D721Med (cell line): ENCODE measurements at regions not wholly inside any gene's neighbourhood (a gene's known extent, or its start where the extent isn't known, plus 50 kb on each side); places are given as distances from the start of the nearest gene placed in this dataset.
A peak's percentile ranks its signal among the peaks of the same experiment; 100 is the strongest.

Source experiments
- DNase-seq: peaks from one replicate; pipeline ENCODE4 v3.0.0; 2011; ENCODE audit warnings: low spot score; ENCODE audit not compliant: insufficient read length
- FAIRE-seq: peaks from 2 replicates; lab custom pipeline; 2011; peaks lifted over from hg19 to GRCh38; lab: Jason Lieb, UNC
- CTCF ChIP-seq: IDR thresholded peaks from 2 replicates; pipeline ENCODE4 v1.5.1; 2012; ENCODE audit warnings: mild to moderate bottlenecking, control low read depth; ENCODE audit not compliant: insufficient read depth; ENCODE audit errors: missing control alignments

DNA sequence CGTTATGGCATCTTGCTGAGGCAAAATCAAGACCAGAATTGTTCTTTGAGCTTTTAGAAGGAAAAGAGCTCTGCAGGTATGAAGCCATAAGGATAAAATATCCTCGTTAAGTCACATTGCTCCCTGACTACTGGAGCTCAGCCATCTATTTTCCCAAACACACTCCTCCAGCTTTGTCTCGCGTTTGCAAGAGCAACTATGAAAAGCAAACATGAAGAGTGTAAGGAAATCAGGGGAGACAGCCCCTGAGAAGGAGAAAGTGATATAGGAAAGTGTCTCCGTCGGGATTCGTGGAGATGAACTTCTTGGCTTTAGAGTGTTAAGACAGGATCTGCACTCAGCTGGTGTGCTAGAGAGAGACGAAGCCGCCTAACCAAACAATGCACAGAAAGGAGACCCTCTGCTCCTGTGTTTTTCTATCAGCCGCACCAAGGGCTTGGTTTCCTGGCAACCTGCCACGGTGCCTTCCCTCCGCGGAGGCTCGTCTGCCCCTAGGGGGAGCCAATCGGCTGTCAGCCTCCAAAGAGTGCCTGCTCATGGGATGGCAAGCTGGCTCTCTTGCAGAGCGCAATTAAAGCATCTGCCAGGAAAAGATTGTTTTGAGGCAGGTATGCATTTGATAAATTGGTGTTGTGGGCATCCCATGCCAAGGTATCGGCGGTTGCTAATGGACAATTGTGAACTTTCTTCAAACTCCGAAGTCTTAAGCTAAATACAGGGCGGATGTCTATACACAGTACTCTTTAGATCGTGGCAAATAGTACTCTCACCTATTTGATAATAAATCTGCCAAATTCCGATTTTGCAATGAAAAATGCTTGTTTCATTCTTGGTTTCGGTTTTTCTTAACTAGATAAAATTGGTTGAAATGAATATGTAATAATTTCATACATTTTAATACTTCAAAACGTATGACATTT, 603.2 kb downstream of the RNF144B start:
- peak; percentile 24 for TF ChIP-seq CTCF
- no peak for FAIRE-seq
- DNase-seq = no peak

DNA sequence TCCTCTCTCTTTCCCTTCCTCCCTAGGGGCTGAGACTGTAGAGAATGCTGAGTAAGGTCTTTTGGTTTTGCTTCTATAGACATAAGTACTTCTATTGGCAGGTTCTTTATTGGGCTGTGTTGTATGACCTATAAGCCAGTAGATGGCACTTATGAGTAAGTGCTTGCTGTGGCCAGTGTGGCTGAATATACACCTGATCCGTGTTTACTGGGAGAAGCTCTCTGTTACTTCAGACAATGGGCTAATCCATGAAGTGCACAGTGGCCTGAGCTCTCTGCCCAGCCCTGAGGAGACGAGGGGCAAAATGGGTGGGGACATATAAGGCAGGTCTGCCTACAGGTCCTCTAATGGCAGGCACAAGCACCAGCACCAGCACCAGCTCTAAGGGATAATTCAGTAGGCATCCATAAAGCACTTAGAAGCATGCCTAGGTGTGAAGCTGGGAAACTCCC, 610.3 kb downstream of the RNF144B start:
- FAIRE-seq (no peak), DNase-seq (no peak)
- TF ChIP-seq CTCF = peak; percentile 47

- no peak for FAIRE-seq
- no peak for TF ChIP-seq CTCF
- no peak for DNase-seq
Observed at GRCh38 chr6:19002976-19003560, 615.9 kb downstream of the RNF144B start.

GRCh38 chr6:19004176-19004575, 617.0 kb downstream of the RNF144B start:
- TF ChIP-seq CTCF = no peak
- no peak for FAIRE-seq
- DNase-seq = no peak

- no peak for FAIRE-seq
Observed at GRCh38 chr6:19009769-19010168, 622.6 kb downstream of the RNF144B start.

DNA sequence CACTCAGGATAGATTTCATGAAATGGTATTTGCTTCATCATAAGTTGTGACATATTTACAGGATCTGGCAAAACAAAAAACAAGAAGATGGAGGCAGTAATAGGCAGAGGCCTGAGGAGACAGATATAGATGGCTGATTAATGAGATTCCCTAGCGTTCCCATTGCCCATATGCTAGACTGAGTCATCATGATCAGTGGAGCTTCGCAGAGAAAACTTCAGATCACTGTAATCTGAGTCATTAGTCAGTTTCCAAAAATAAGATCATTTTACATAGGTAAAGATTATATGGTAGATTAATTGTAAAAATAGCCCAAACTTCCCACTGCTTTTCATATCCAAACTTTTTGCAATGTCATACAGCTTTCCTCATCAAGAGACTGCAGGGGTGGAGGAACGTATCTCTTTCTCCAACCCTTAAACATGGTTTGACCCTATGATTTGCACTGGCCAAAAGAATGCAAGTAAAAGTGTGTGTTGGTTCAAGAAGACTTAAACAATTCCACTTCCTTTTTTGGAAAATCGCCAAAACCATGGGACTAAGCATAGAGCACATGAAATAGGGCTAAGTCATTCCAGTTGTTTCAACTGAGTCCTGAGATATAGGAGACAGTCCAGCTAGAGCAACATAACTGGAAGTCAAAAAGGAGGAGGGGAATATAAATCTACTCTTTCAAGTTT, 626.0 kb downstream of the RNF144B start:
- TF ChIP-seq CTCF = no peak
- DNase-seq = no peak
- FAIRE-seq = no peak

More at GRCh38 chr6:19009769-19010168, 622.6 kb downstream of the RNF144B start:
- no peak for TF ChIP-seq CTCF
- DNase-seq = no peak

DNA sequence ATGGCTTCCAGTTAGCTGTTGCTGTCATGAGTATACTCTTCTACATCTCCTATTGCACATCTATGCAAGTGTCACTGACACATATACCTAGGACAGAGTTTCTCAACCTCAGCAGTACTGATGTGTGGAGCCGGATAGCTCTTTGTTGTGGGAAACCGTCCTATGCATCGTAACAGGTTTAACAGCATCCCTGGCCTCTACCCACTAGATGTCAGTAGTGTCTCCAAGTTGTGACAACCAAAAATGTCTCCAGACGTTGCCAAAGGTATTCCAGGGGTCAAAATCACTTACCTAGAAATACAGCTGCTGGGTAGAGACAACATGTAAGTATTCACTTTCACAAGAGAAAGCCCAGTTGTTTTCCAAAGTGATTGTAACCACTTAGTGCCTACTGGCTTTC, 637.6 kb downstream of the RNF144B start:
- TF ChIP-seq CTCF = peak; percentile 36
- no peak for DNase-seq
- peak; percentile 32 for FAIRE-seq
